Naive thymus-derived CD4-positive, alpha-beta T cell (primary cell): ENCODE measurements at regions not wholly inside any gene's neighbourhood (a gene's known extent, or its start where the extent isn't known, plus 50 kb on each side); places are given as distances from the start of the nearest gene placed in this dataset.

Source experiments
- ATAC-seq: fragments of 150-1000 bp; cut with Tn5 transposase; 2 replicates; pipeline ENCODE4 v1.10.0; 2021; ENCODE audit warnings: mild to moderate bottlenecking, moderate library complexity
- CTCF ChIA-PET: fragments of 350-600 bp; sonication (Branson Sonifier 250); formaldehyde crosslinking; loops from one replicate; lab custom pipeline; 2021; ENCODE audit warnings: antibody characterized with exemption; lab: Charles Lee
- POLR2A ChIA-PET: fragments of 350-600 bp; sonication (Branson Sonifier 250); formaldehyde crosslinking; loops from one replicate; lab custom pipeline; 2021; ENCODE audit warnings: antibody characterized with exemption, inconsistent platforms; lab: Charles Lee
- DNase-seq, 9 donors: peaks; one replicate each; pipeline versions ENCODE4 v3.0.0 to v3.0.0-alpha.2; 2020 to 2022; ENCODE audit warnings: mixed read lengths in 1 of 9
- H3K27ac ChIP-seq: one replicate; pipeline ENCODE4 v1.7.0; 2013; ENCODE audit warnings: mild to moderate bottlenecking, low read depth, low read length, moderate library complexity
- H3K27me3 ChIP-seq, 2 donors: one replicate each; pipeline ENCODE4 v1.7.0; 2013; ENCODE audit warnings: low read length in 2 of 2, mild to moderate bottlenecking in 2 of 2, moderate library complexity in 2 of 2; ENCODE audit not compliant: control insufficient read depth in 2 of 2, insufficient read depth in 2 of 2
- H3K36me3 ChIP-seq, 3 experiments: 1 replicate in 2 of 3; 2 replicates in 1 of 3; pipeline ENCODE4 v1.7.0; 2013; ENCODE audit warnings: low read length in 3 of 3, mild to moderate bottlenecking in 3 of 3, moderate library complexity in 1 of 3; ENCODE audit not compliant: insufficient read depth in 3 of 3, control insufficient read depth in 2 of 3
- H3K4me1 ChIP-seq, 2 donors: one replicate each; pipeline ENCODE4 v1.7.0; 2013; ENCODE audit warnings: low read length in 2 of 2, mild to moderate bottlenecking in 2 of 2, moderate library complexity in 1 of 2; ENCODE audit not compliant: control insufficient read depth in 2 of 2, insufficient read depth in 2 of 2
- H3K4me3 ChIP-seq: 2 replicates; pipeline ENCODE4 v1.7.0; 2013; ENCODE audit warnings: mild to moderate bottlenecking, low read length
- H3K9me3 ChIP-seq, 3 experiments: 1 replicate in 2 of 3; 2 replicates in 1 of 3; pipeline ENCODE4 v1.7.0; 2013; ENCODE audit warnings: low read length in 3 of 3; ENCODE audit not compliant: control insufficient read depth in 2 of 3
- H3K27ac Mint-ChIP-seq, 9 donors: one replicate each; pipeline ENCODE4 v1.8.0; 2020 to 2022; ENCODE audit warnings: mixed read lengths in 9 of 9, mild to moderate bottlenecking in 8 of 9, moderate library complexity in 5 of 9, inconsistent platforms in 2 of 9
- H3K27me3 Mint-ChIP-seq, 5 donors: one replicate each; pipeline ENCODE4 v1.8.0; 2021 to 2022; ENCODE audit warnings: mixed read lengths in 5 of 5, mild to moderate bottlenecking in 1 of 5
- H3K36me3 Mint-ChIP-seq, 5 donors: one replicate each; pipeline ENCODE4 v1.8.0; 2020 to 2022; ENCODE audit warnings: mixed read lengths in 5 of 5, mild to moderate bottlenecking in 3 of 5, inconsistent platforms in 1 of 5
- H3K4me1 Mint-ChIP-seq, 7 donors: one replicate each; pipeline ENCODE4 v1.8.0; 2020 to 2022; ENCODE audit warnings: mixed read lengths in 7 of 7, mild to moderate bottlenecking in 3 of 7, inconsistent platforms in 1 of 7
- H3K4me3 Mint-ChIP-seq, 10 donors: one replicate each; pipeline ENCODE4 v1.8.0; 2020 to 2022; ENCODE audit warnings: mild to moderate bottlenecking in 10 of 10, mixed read lengths in 10 of 10, moderate library complexity in 6 of 10, inconsistent platforms in 2 of 10
- H3K9me3 Mint-ChIP-seq, 11 donors: one replicate each; pipeline ENCODE4 v1.8.0; 2020 to 2022; ENCODE audit warnings: mixed read lengths in 11 of 11, mild to moderate bottlenecking in 4 of 11, inconsistent platforms in 1 of 11, moderate library complexity in 1 of 11
- intact Hi-C, 2 donors: fragments of 100-400 bp; cut with micrococcal nuclease; formaldehyde crosslinking; loops; one replicate each; pipeline ENCODE4 v1.15.1; 2023

DNA sequence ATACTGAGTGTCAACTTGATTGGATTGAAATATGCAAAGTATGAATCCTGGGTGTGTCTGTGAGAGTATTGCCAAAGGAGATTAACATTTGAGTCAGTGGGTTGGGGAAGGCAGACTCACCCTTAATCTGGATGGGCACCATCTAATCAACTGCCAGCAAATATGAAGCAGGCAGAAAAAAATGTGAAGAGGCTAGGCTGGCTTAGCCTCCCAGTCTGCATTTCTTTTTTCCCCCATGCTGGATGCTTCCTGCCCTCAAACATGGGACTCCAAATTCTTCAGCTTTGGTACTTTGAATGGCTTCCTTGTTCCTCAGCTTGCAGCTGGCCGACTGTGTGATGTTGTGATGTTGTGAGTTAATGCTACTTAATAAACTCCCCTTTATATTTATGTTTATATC lies 577.4 kb downstream of the CPS1 start:
- Mint-ChIP-seq H3K27ac (no peak overlapping the region), H3K9me3 (peaks cover 0 to 4% (median 0%) of the 10 kb centered on the region in 11 donors), H3K4me1 (no peaks in the 10 kb centered on the region), H3K4me3 (no peak overlapping the region), H3K27me3 (no peaks in the 10 kb centered on the region), H3K36me3 (no peaks in the 10 kb centered on the region)
- no peak overlapping the region for H3K27ac ChIP-seq
- no peaks in the 10 kb centered on the region for H3K9me3 ChIP-seq
- no peaks in the 10 kb centered on the region for H3K4me1 ChIP-seq
- no peak overlapping the region for H3K4me3 ChIP-seq
- ATAC-seq = no peak
- no peaks in the 10 kb centered on the region for H3K27me3 ChIP-seq
- CTCF ChIA-PET = no interaction called here
- H3K36me3 ChIP-seq = no peaks in the 10 kb centered on the region
- intact Hi-C loops = no loop called here
- DNase-seq = no peak
- POLR2A ChIA-PET = no interaction called here

DNA sequence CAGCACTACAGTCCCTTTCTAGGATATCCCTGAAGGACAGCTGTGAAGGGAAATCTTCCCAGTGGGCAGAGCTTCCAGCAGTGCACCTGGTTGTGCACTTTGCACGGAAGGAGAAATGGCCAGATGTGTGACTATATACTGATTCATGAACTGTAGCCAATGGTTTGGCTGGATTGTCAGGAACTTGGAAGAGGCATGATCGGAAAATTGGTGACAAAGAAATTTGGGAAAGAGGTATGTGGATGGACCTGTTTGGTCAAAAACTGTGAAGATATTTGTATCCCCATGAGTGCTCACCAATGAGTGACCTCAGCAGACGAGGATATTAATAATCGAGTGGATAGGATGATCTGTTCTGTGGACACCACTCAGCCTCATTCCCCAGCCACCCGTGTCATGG lies 582.2 kb downstream of the CPS1 start:
- Mint-ChIP-seq H3K4me1 (no peaks in the 10 kb centered on the region), H3K27ac (no peak overlapping the region), H3K27me3 (no peaks in the 10 kb centered on the region), H3K36me3 (no peaks in the 10 kb centered on the region), H3K4me3 (no peak overlapping the region), H3K9me3 (peaks cover 0 to 12% (median 3%) of the 10 kb centered on the region in 11 donors)
- H3K27me3 ChIP-seq = no peaks in the 10 kb centered on the region
- H3K36me3 ChIP-seq = no peaks in the 10 kb centered on the region
- ChIA-PET POLR2A (no interaction called here), CTCF (no interaction called here)
- H3K4me1 ChIP-seq = no peaks in the 10 kb centered on the region
- H3K4me3 ChIP-seq = no peak overlapping the region
- ATAC-seq (no peak), DNase-seq (no peak)
- intact Hi-C loops = no loop called here
- H3K9me3 ChIP-seq = no peaks in the 10 kb centered on the region
- H3K27ac ChIP-seq = no peak overlapping the region

DNA sequence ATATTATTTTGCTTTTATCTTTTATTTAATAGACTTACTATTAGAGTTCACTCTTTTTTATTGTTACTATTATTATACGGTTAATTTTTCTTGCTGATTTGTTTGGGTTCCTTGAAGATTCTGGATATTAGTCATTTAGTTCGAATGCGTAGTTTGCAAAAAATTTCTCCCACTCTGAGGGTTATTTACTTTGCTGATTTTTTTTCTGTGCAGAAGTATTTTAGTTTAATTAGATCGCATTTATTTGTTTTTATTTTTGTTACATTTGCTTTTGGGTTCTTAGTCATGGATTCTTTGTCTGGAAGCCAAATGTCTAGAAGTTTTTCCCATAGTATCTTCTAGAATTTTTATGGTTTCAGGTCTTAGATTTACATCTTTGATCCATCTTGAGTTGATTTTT lies 585.2 kb downstream of the CPS1 start:
- CTCF ChIA-PET = no interaction called here

DNA sequence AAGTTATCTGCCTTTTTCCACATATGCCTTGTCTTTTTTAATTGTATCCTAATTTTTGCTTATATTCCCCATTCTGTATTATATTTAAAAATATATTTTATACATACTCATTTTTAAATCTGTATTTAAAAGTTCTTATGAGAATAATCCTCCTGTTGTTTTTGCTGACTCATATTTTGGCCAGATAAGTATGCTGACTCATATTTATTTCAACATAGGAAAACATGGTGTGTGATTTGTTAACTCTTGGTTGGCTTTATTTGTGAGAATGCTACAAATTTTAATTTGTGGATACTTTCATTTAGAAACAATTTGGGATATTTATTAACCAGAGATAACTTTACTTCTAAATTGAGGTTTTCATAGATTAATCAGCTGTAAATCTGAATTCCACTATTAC lies 587.7 kb downstream of the CPS1 start:
- POLR2A ChIA-PET = no interaction called here
- peaks cover 0 to 16% (median 3%) of the 10 kb centered on the region in 11 donors for H3K9me3 Mint-ChIP-seq
- H3K4me3 Mint-ChIP-seq = no peak overlapping the region
- Histone ChIP-seq H3K27me3 (no peaks in the 10 kb centered on the region), H3K27ac (no peak overlapping the region), H3K4me1 (no peaks in the 10 kb centered on the region), H3K36me3 (no peaks in the 10 kb centered on the region), H3K9me3 (no peaks in the 10 kb centered on the region), H3K4me3 (no peak overlapping the region)
- no peak overlapping the region for H3K27ac Mint-ChIP-seq
- intact Hi-C loops = no loop called here
- H3K4me1 Mint-ChIP-seq = no peaks in the 10 kb centered on the region
- H3K36me3 Mint-ChIP-seq = no peaks in the 10 kb centered on the region
- CTCF ChIA-PET = no interaction called here
- DNase-seq (no peak), ATAC-seq (no peak)
- no peaks in the 10 kb centered on the region for H3K27me3 Mint-ChIP-seq

More for the DNA sequence above, 585.2 kb downstream of the CPS1 start:
- Histone ChIP-seq H3K4me3 (no peak overlapping the region), H3K36me3 (no peaks in the 10 kb centered on the region), H3K9me3 (no peaks in the 10 kb centered on the region), H3K27me3 (no peaks in the 10 kb centered on the region), H3K27ac (no peak overlapping the region), H3K4me1 (no peaks in the 10 kb centered on the region)
- no peak for DNase-seq
- POLR2A ChIA-PET = no interaction called here
- no peak for ATAC-seq
- intact Hi-C loops = no loop called here
- H3K36me3 Mint-ChIP-seq = no peaks in the 10 kb centered on the region
- no peak overlapping the region for H3K4me3 Mint-ChIP-seq
- peaks cover 0 to 16% (median 4%) of the 10 kb centered on the region in 11 donors for H3K9me3 Mint-ChIP-seq
- H3K27me3 Mint-ChIP-seq = no peaks in the 10 kb centered on the region
- no peaks in the 10 kb centered on the region for H3K4me1 Mint-ChIP-seq
- no peak overlapping the region for H3K27ac Mint-ChIP-seq

DNA sequence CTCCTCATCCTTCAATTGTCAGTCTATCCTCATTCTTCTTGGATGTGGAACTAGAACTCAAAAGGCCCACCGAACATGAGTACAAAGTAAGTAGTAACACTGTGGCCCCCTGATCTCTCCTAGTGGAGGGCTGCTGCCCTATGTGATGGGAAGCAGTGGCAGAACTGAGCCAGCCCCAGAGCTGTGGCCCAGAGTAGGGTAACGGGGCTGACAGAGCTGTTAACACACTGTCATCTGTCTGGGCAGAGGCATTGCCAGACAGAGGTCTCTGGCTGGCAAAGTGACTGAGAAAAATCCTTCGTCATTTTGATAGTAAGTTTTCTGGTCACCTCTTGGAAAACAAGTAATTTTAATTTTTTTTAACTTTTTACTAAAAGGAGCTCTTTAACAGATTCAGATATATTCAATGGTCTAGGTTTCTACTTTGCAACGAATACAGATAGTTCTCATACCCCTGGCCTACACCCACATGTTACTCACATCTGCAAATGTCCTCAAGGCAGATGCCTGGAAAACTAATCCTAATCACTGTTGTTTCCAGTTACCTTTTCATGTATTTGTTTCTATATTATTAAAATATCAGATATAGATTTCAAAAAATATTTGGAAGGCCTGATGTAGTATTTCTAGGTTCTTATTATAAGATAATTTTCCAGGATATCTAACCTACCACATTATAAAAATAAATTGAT lies 588.7 kb downstream of the CPS1 start:
- CTCF ChIA-PET = no interaction called here
- DNase-seq (no peak), ATAC-seq (no peak)
- Mint-ChIP-seq H3K4me3 (no peak overlapping the region), H3K4me1 (no peaks in the 10 kb centered on the region), H3K36me3 (no peaks in the 10 kb centered on the region), H3K27ac (no peak overlapping the region), H3K27me3 (no peaks in the 10 kb centered on the region), H3K9me3 (peaks cover 0 to 11% (median 3%) of the 10 kb centered on the region in 11 donors)
- no peaks in the 10 kb centered on the region for H3K4me1 ChIP-seq
- intact Hi-C loops = no loop called here
- H3K9me3 ChIP-seq = no peaks in the 10 kb centered on the region
- H3K27ac ChIP-seq = no peak overlapping the region
- POLR2A ChIA-PET = no interaction called here
- H3K4me3 ChIP-seq = no peak overlapping the region
- H3K36me3 ChIP-seq = no peaks in the 10 kb centered on the region
- no peaks in the 10 kb centered on the region for H3K27me3 ChIP-seq

DNA sequence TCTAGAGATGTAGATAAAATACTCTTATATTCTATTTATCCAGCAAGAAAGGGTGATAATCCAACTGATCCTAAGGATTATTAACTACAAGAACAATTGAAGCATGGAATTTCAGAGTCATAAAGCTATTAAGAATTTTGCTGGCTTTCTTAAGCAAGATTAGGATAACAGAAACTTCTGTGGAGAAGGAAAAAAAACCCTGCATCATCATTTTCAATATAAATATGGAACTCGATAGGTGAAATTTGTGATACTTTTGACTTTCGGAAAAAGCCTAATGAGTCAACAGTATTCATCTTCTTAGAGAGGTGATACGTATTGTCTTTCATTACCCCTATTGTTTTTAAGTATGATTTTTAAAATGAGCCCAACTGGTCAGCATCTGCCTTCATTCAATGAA lies 593.3 kb downstream of the CPS1 start:
- Histone ChIP-seq H3K27ac (no peak overlapping the region), H3K4me1 (no peaks in the 10 kb centered on the region), H3K9me3 (no peaks in the 10 kb centered on the region), H3K4me3 (no peak overlapping the region), H3K27me3 (no peaks in the 10 kb centered on the region), H3K36me3 (no peaks in the 10 kb centered on the region)
- H3K9me3 Mint-ChIP-seq = peaks cover 0 to 5% (median 0%) of the 10 kb centered on the region in 11 donors
- no peaks in the 10 kb centered on the region for H3K27me3 Mint-ChIP-seq
- no peak for ATAC-seq
- DNase-seq = no peak
- no peak overlapping the region for H3K4me3 Mint-ChIP-seq
- H3K4me1 Mint-ChIP-seq = no peaks in the 10 kb centered on the region
- ChIA-PET CTCF (no interaction called here), POLR2A (no interaction called here)
- H3K27ac Mint-ChIP-seq = no peak overlapping the region
- intact Hi-C loops = no loop called here
- H3K36me3 Mint-ChIP-seq = no peaks in the 10 kb centered on the region

DNA sequence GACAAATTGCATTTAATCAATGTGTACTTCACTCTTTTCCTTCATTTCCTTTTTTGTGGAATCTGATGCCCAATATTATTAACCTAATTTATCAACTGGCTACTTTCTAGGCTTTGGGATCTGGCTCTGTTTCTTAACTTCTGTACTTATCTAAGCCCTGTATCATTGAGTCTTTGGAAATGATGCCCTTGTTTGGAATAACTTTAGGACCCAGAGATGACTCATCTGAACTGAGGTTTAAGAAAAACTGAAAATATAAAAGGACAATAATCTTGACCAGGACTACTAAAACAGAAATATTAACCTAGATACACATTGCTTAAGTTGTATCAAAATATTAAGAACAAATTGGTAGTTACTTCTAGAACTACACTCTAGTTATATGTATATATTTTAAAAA lies 600.8 kb downstream of the CPS1 start:
- Histone ChIP-seq H3K9me3 (no peaks in the 10 kb centered on the region), H3K36me3 (no peaks in the 10 kb centered on the region), H3K4me1 (no peaks in the 10 kb centered on the region), H3K27me3 (no peaks in the 10 kb centered on the region), H3K4me3 (no peak overlapping the region), H3K27ac (no peak overlapping the region)
- CTCF ChIA-PET = no interaction called here
- Mint-ChIP-seq H3K4me3 (no peak overlapping the region), H3K4me1 (peaks cover 0 to 2% (median 0%) of the 10 kb centered on the region in 7 donors), H3K9me3 (no peaks in the 10 kb centered on the region), H3K27me3 (peaks cover 0 to 4% (median 0%) of the 10 kb centered on the region in 5 donors), H3K27ac (no peak overlapping the region), H3K36me3 (no peaks in the 10 kb centered on the region)
- POLR2A ChIA-PET = no interaction called here
- intact Hi-C loops = loop anchor here (5.0 kb wide), 4 partner anchors 495 to 910 kb away; no protein-coding TSS in a partner anchor
- DNase-seq (no peak), ATAC-seq (no peak)
